Natural killer cell (primary cell): ENCODE measurements at regions not wholly inside any gene's neighbourhood (a gene's known extent, or its start where the extent isn't known, plus 50 kb on each side); places are given as distances from the start of the nearest gene placed in this dataset.

Experiments
- ATAC-seq, 3 donors: fragments of 150-1000 bp in 2 of 3; fragments of 200-7000 bp in 1 of 3; cut with Tn5 transposase; 1 replicate in 1 of 3; 2 replicates in 2 of 3; pipeline ENCODE4 v1.10.0; 2021; ENCODE audit warnings: mild to moderate bottlenecking in 2 of 3, moderate library complexity in 2 of 3
- DNase-seq, 2 donors: peaks; one replicate each; pipeline versions ENCODE4 v3.0.0 to v3.0.0-alpha.2; 2013 to 2021; ENCODE audit warnings: mixed read lengths in 1 of 2
- H3K27ac ChIP-seq: one replicate; pipeline ENCODE4 v1.5.1; 2013; ENCODE audit warnings: mild to moderate bottlenecking, low read length
- H3K27me3 ChIP-seq: one replicate; pipeline ENCODE4 v1.6.1; 2013; ENCODE audit warnings: low read length; ENCODE audit not compliant: control insufficient read depth, insufficient read depth
- H3K36me3 ChIP-seq: one replicate; pipeline ENCODE4 v1.6.1; 2013; ENCODE audit warnings: low read length; ENCODE audit not compliant: control insufficient read depth, insufficient read depth
- H3K4me1 ChIP-seq: one replicate; pipeline ENCODE4 v1.6.1; 2013; ENCODE audit warnings: low read length; ENCODE audit not compliant: control insufficient read depth, insufficient read depth
- H3K4me3 ChIP-seq: one replicate; pipeline ENCODE4 v1.5.1; 2013; ENCODE audit warnings: low read length
- H3K9me3 ChIP-seq: one replicate; pipeline ENCODE4 v1.6.1; 2013; ENCODE audit warnings: low read length; ENCODE audit not compliant: control insufficient read depth, insufficient read depth
- H3K27ac Mint-ChIP-seq, 2 donors: one replicate each; pipeline ENCODE4 v1.8.0; 2022; ENCODE audit warnings: mild to moderate bottlenecking in 2 of 2, mixed read lengths in 2 of 2, moderate library complexity in 1 of 2
- H3K27me3 Mint-ChIP-seq, 2 donors: one replicate each; pipeline ENCODE4 v1.8.0; 2022; ENCODE audit warnings: low read depth in 2 of 2, mixed read lengths in 2 of 2
- H3K36me3 Mint-ChIP-seq: one replicate; pipeline ENCODE4 v1.8.0; 2022; ENCODE audit warnings: mixed read lengths
- H3K4me1 Mint-ChIP-seq, 2 donors: one replicate each; pipeline ENCODE4 v1.8.0; 2022; ENCODE audit warnings: mixed read lengths in 2 of 2
- H3K4me3 Mint-ChIP-seq: one replicate; pipeline ENCODE4 v1.8.0; 2022; ENCODE audit warnings: mild to moderate bottlenecking, moderate library complexity, mixed read lengths
- H3K9me3 Mint-ChIP-seq, 2 donors: one replicate each; pipeline ENCODE4 v1.8.0; 2022; ENCODE audit warnings: mixed read lengths in 2 of 2
- WGBS: methylation state at CpG from one replicate; pipeline ENCODE4 v1.1.7; 2013; ENCODE audit warnings: missing lambda C conversion rate; ENCODE audit not compliant: insufficient coverage; 5-methylcytosine and 5-hydroxymethylcytosine counted together
- intact Hi-C: fragments of 100-400 bp; cut with micrococcal nuclease; formaldehyde crosslinking; loops from one replicate; pipeline ENCODE4 v1.14.2; 2022
- TF ChIP-seq, protein P1 (sequence below): fragments of 200-600 bp; IDR thresholded peaks from one replicate; pipeline ENCODE4 v1.8.0; 2022; ENCODE audit warnings: antibody characterized with exemption

GRCh38 chr1:116219651-116220434 lies 108.6 kb downstream of the MAB21L3 start:
- H3K4me1 Mint-ChIP-seq: no peaks in the 10 kb centered on the region
- H3K4me3 Mint-ChIP-seq: no peak overlapping the region
- DNase-seq (no peak), ATAC-seq (no peak)
- TF ChIP-seq, protein P1, sequence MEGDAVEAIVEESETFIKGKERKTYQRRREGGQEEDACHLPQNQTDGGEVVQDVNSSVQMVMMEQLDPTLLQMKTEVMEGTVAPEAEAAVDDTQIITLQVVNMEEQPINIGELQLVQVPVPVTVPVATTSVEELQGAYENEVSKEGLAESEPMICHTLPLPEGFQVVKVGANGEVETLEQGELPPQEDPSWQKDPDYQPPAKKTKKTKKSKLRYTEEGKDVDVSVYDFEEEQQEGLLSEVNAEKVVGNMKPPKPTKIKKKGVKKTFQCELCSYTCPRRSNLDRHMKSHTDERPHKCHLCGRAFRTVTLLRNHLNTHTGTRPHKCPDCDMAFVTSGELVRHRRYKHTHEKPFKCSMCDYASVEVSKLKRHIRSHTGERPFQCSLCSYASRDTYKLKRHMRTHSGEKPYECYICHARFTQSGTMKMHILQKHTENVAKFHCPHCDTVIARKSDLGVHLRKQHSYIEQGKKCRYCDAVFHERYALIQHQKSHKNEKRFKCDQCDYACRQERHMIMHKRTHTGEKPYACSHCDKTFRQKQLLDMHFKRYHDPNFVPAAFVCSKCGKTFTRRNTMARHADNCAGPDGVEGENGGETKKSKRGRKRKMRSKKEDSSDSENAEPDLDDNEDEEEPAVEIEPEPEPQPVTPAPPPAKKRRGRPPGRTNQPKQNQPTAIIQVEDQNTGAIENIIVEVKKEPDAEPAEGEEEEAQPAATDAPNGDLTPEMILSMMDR: no peak
- Histone ChIP-seq H3K27ac (no peak overlapping the region), H3K36me3 (no peaks in the 10 kb centered on the region), H3K27me3 (no peaks in the 10 kb centered on the region), H3K4me3 (no peak overlapping the region), H3K4me1 (no peaks in the 10 kb centered on the region), H3K9me3 (no peaks in the 10 kb centered on the region)
- H3K27ac Mint-ChIP-seq: no peak overlapping the region
- no peaks in the 10 kb centered on the region for H3K27me3 Mint-ChIP-seq
- no peaks in the 10 kb centered on the region for H3K36me3 Mint-ChIP-seq
- intact Hi-C loops: no loop called here
- no peaks in the 10 kb centered on the region for H3K9me3 Mint-ChIP-seq
- WGBS: 66% methylated on average over 3 of the region's 5 CpGs

DNA sequence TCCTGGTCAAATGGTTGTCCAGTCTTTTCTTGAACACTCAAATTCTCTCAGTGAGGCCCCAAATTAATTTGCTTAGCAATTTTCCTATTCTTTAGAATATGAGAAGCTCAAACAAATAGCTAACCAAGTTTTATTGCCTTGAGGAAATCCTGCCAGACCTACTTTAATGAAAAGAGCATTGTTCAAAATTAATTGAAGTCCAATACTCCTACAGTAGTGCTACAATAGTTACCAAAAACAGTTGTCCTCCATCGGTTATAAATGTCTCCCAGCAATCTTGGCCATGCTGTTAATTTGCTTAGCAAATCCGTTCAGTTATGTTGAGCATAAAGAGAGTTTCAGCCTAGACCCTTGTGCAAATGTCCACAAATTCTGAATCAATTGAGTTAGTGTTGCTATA lies 112.9 kb downstream of the MAB21L3 start:
- Mint-ChIP-seq H3K27me3 (peaks cover 0 to 18% of the 10 kb centered on the region in 2 donors), H3K36me3 (no peaks in the 10 kb centered on the region), H3K4me1 (no peaks in the 10 kb centered on the region), H3K4me3 (no peak overlapping the region), H3K27ac (no peak overlapping the region), H3K9me3 (no peaks in the 10 kb centered on the region)
- no peaks in the 10 kb centered on the region for H3K36me3 ChIP-seq
- ATAC-seq (no peak), DNase-seq (no peak)
- H3K27me3 ChIP-seq: no peaks in the 10 kb centered on the region
- 78% methylated on average over 2 of the region's 2 CpGs for WGBS
- no peaks in the 10 kb centered on the region for H3K9me3 ChIP-seq
- intact Hi-C loops: no loop called here
- H3K4me3 ChIP-seq: no peak overlapping the region
- no peak overlapping the region for H3K27ac ChIP-seq
- TF ChIP-seq, protein P1: no peak
- no peaks in the 10 kb centered on the region for H3K4me1 ChIP-seq

GRCh38 chr1:116224561-116224960 lies 113.4 kb downstream of the MAB21L3 start:
- DNase-seq: no peak
- H3K4me3 ChIP-seq: no peak overlapping the region
- ATAC-seq: no peak
- TF ChIP-seq, protein P1: no peak
- no peaks in the 10 kb centered on the region for H3K27me3 ChIP-seq
- intact Hi-C loops: no loop called here
- no peaks in the 10 kb centered on the region for H3K36me3 Mint-ChIP-seq
- H3K27ac ChIP-seq: no peak overlapping the region
- H3K4me1 ChIP-seq: no peaks in the 10 kb centered on the region
- peaks cover 0 to 18% of the 10 kb centered on the region in 2 donors for H3K27me3 Mint-ChIP-seq
- no peak overlapping the region for H3K4me3 Mint-ChIP-seq
- no peak overlapping the region for H3K27ac Mint-ChIP-seq
- 71% methylated on average over 4 of the region's 4 CpGs for WGBS
- H3K9me3 ChIP-seq: no peaks in the 10 kb centered on the region
- no peaks in the 10 kb centered on the region for H3K36me3 ChIP-seq
- H3K4me1 Mint-ChIP-seq: no peaks in the 10 kb centered on the region
- no peaks in the 10 kb centered on the region for H3K9me3 Mint-ChIP-seq

- Histone ChIP-seq H3K9me3 (no peaks in the 10 kb centered on the region), H3K27me3 (no peaks in the 10 kb centered on the region), H3K36me3 (no peaks in the 10 kb centered on the region), H3K4me3 (no peak overlapping the region), H3K27ac (no peak overlapping the region), H3K4me1 (no peaks in the 10 kb centered on the region)
- ATAC-seq (no peak), DNase-seq (no peak)
- no CpG with 5 or more reads among the region's 1 CpG for WGBS
- no peak overlapping the region for H3K4me3 Mint-ChIP-seq
- intact Hi-C loops: no loop called here
- H3K27me3 Mint-ChIP-seq: peaks cover 0 to 18% of the 10 kb centered on the region in 2 donors
- H3K9me3 Mint-ChIP-seq: no peaks in the 10 kb centered on the region
- H3K4me1 Mint-ChIP-seq: no peaks in the 10 kb centered on the region
- TF ChIP-seq, protein P1: no peak
- no peak overlapping the region for H3K27ac Mint-ChIP-seq
- no peaks in the 10 kb centered on the region for H3K36me3 Mint-ChIP-seq
Observed at GRCh38 chr1:116226017-116226416, 114.8 kb downstream of the MAB21L3 start.
